Neutrophil (primary cell): ENCODE measurements at regions not wholly inside any gene's neighbourhood (a gene's known extent, or its start where the extent isn't known, plus 50 kb on each side); places are given as distances from the start of the nearest gene placed in this dataset.

Source experiments
- H3K27ac ChIP-seq: fragments of 200-600 bp; sonication (generic); 2 replicates; pipeline ENCODE4 v1.5.1; 2016; ENCODE audit warnings: mild to moderate bottlenecking, moderate library complexity
- H3K27me3 ChIP-seq: fragments of 200-600 bp; sonication (generic); 2 replicates; pipeline ENCODE4 v1.6.0; 2016; ENCODE audit warnings: mild to moderate bottlenecking
- H3K36me3 ChIP-seq: fragments of 200-600 bp; sonication (generic); 2 replicates; pipeline ENCODE4 v1.5.1; 2017
- H3K4me1 ChIP-seq, 2 experiments: fragments of 200-600 bp in 1 of 2; sonication (generic) in 1 of 2; 1 replicate in 1 of 2; 2 replicates in 1 of 2; pipeline versions ENCODE4 v1.5.1 to v1.6.1; 2013 to 2016; ENCODE audit warnings: low read depth in 1 of 2, low read length in 1 of 2, mild to moderate bottlenecking in 1 of 2, moderate library complexity in 1 of 2; ENCODE audit not compliant: control insufficient read depth in 1 of 2, insufficient read depth in 1 of 2
- H3K4me3 ChIP-seq, 2 experiments: fragments of 200-600 bp in 1 of 2; sonication (generic) in 1 of 2; 1 replicate in 1 of 2; 2 replicates in 1 of 2; pipeline ENCODE4 v1.5.1; 2013 to 2016; ENCODE audit warnings: low read depth in 1 of 2, low read length in 1 of 2, mild to moderate bottlenecking in 1 of 2, moderate library complexity in 1 of 2
- H3K9me3 ChIP-seq: fragments of 200-600 bp; sonication (generic); 2 replicates; pipeline ENCODE4 v1.5.1; 2016
- TF ChIP-seq, protein P1 (sequence below): fragments of 200-600 bp; sonication (generic); IDR thresholded peaks from 2 replicates; pipeline ENCODE4 v1.5.1; 2016; ENCODE audit warnings: antibody characterized with exemption

DNA sequence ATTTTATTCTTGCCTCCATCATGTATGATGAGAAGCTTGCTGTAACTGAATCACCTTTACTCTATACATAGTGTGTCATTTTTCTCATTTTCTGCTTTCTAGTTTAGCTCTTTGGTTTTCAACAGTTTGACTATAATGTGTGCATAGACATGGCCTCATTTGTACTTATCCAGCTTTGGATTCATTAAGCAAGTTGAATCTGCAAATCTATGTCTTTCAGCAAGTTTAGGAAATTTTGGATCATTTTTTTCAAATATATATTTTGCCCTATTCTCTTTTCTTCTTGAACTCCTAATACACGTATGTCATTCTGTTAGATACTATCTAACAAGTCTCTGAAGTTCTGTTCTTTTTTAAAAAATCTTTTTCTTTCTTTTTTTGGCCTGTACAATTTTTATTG is 57.8 kb downstream of the PRLHR start:
- H3K4me1 ChIP-seq: no peaks in the 10 kb centered on the region
- no peak overlapping the region for H3K27ac ChIP-seq
- H3K36me3 ChIP-seq: no peaks in the 10 kb centered on the region
- no peak overlapping the region for H3K4me3 ChIP-seq
- no peaks in the 10 kb centered on the region for H3K9me3 ChIP-seq
- TF ChIP-seq, protein P1, sequence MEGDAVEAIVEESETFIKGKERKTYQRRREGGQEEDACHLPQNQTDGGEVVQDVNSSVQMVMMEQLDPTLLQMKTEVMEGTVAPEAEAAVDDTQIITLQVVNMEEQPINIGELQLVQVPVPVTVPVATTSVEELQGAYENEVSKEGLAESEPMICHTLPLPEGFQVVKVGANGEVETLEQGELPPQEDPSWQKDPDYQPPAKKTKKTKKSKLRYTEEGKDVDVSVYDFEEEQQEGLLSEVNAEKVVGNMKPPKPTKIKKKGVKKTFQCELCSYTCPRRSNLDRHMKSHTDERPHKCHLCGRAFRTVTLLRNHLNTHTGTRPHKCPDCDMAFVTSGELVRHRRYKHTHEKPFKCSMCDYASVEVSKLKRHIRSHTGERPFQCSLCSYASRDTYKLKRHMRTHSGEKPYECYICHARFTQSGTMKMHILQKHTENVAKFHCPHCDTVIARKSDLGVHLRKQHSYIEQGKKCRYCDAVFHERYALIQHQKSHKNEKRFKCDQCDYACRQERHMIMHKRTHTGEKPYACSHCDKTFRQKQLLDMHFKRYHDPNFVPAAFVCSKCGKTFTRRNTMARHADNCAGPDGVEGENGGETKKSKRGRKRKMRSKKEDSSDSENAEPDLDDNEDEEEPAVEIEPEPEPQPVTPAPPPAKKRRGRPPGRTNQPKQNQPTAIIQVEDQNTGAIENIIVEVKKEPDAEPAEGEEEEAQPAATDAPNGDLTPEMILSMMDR: no peak
- H3K27me3 ChIP-seq: peaks cover 72% of the 10 kb centered on the region

DNA sequence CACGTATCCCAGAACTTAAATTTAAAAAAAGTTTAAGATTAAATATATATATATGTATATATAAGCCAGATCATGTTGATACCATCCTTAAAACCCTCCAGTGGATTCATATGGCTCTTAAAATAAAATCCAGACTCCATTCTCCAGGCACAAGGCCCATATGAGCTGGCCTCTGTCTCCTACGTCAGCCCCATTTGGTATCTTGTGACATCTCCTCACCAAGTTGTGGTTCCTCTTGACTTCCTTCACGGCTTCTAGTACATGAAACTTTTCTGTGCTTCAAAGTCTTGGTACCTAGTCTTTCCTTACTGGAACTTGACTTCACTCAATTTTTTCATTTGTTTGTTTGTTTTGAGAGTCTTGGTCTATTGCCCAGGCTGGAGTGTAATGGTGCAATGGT is 61.3 kb downstream of the PRLHR start:
- Histone ChIP-seq H3K4me1 (peaks cover 0 to 11% of the 10 kb centered on the region in 2 experiments), H3K36me3 (no peaks in the 10 kb centered on the region), H3K4me3 (no peak overlapping the region), H3K27me3 (peaks cover 38% of the 10 kb centered on the region), H3K27ac (no peak overlapping the region), H3K9me3 (no peaks in the 10 kb centered on the region)
- TF ChIP-seq, protein P1: no peak

DNA sequence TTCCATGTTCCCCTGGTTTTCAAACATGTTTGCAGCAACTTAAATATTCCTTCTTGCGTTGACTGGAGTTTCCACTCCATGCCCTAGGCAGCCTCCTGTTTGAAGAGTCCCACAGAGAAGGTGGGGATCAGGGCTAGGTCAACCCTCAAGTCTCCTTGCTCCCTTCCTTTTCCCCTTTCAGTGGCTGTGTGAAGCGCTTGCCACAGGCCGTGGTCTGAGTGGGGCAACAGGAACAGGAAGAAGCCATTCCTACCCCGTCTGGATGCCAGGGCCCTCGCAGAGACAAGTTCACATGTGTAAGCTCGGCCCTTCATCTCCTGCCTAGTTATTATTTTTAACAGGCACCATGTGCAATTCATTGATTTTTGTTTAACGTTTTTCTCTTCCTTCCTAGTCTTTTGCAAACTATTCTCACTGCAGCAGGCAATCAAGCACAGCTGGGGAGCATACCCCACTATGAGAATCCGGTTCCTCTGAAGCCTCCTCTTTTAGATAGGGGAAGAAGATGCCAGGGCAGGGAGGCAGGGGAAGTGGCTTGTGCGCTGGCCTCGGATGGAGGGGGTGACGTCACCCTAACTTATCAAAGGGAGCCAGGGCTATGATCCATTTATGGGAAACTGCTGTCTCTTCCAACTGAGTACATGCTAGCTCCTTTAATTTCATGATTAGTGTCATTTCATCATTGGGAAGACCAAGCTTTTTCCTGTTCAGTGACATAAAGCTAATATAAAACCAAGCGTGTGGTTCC is 64.2 kb downstream of the PRLHR start:
- Histone ChIP-seq H3K27ac (peak overlapping the region; percentile 57), H3K9me3 (no peaks in the 10 kb centered on the region), H3K4me3 (no peak overlapping the region), H3K36me3 (no peaks in the 10 kb centered on the region), H3K27me3 (peaks cover 35% of the 10 kb centered on the region), H3K4me1 (peaks cover 0 to 11% of the 10 kb centered on the region in 2 experiments)
- TF ChIP-seq, protein P1: no peak

DNA sequence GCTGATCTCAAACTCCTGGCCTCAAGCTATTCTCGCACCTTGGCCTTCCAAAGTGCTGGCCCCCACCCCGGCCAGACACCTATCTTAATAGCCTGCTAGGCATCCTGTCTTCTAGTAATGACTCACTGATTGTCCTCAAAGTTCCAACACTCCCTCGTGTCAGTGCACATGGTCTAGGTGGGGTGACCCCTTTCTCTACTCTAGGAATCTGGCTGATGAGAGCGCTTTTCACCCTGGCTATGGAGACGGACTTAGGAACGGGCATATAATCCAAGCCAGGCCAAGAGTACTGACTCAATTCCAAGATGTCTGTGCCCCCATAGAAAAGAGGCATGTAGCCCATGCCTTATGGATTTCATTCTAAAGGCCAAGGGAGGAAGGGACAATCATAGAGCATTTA is 67.0 kb downstream of the PRLHR start:
- TF ChIP-seq, protein P1: no peak
- Histone ChIP-seq H3K27ac (no peak overlapping the region), H3K36me3 (no peaks in the 10 kb centered on the region), H3K9me3 (no peaks in the 10 kb centered on the region), H3K4me1 (peaks cover 0 to 11% of the 10 kb centered on the region in 2 experiments), H3K4me3 (no peak overlapping the region), H3K27me3 (peaks cover 41% of the 10 kb centered on the region)

DNA sequence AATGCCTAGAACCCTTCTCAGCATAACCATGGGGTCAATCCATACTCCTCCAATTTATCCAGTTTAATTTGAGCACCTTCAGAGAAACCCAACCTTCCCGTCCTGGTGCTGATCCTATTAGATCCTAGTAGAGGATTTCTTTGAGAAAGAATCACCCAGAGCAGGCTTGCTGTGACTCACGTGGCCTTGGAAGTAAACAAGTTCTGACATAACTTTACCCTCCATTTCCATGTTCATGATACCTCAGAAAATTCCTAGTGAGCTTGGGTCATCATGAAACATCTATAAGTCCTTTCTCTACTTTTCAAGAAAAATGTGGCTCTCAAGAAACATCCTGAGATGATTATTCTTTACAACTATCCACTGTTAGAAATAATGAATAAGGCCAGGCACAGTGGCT is 71.7 kb downstream of the PRLHR start:
- H3K27ac ChIP-seq: no peak overlapping the region

More for the DNA sequence above, 71.7 kb downstream of the PRLHR start:
- Histone ChIP-seq H3K27me3 (peaks cover 68% of the 10 kb centered on the region), H3K4me3 (no peak overlapping the region), H3K9me3 (no peaks in the 10 kb centered on the region), H3K36me3 (no peaks in the 10 kb centered on the region), H3K4me1 (no peaks in the 10 kb centered on the region)
- TF ChIP-seq, protein P1: no peak
